ENCODE measurements at regions not wholly inside any gene's neighbourhood (a gene's known extent, or its start where the extent isn't known, plus 50 kb on each side); places are given as distances from the start of the nearest gene placed in this dataset.

DNA sequence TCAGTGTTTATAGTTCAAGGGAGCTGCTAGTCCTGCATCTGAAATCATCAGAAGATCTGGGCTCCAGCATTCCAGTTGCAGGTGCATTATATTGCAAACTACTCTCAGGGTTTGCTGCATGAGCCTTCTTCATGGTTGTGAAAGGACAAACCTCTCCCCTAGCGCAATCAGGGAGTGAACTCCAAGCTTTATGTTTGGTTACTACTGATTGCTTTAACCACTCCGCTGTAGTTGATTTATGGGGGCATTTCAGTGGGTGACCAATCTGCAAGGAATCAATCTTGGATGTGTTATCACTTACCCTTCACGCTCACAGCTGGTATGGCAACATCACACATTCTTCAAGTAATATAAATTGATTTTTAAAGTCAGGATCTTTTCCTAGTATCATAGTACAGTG, 552.1 kb downstream of the SPOCK3 start:
- Histone ChIP-seq H3K4me1 (ENCODE audit: insufficient read depth, low read length) (no peaks in the 10 kb centered on the region), H4K20me1 (ENCODE audit: insufficient read depth, low read length) (no peaks in the 10 kb centered on the region), H3K4me3 (replicated peaks in 1 of 3; ENCODE audit: insufficient read depth in 1 of 3, low read depth in 2 of 3, low read length in 3 of 3) (no peak overlapping the region), H3K27ac (ENCODE audit: extremely low read length, insufficient read depth, low read length) (no peak overlapping the region), H3K9me3 (ENCODE audit: low read length) (no peaks in the 10 kb centered on the region), H3K36me3 (replicated peaks in 1 of 2; ENCODE audit: control insufficient read depth in 1 of 2, insufficient read depth in 2 of 2, low read length in 2 of 2) (no peaks in the 10 kb centered on the region), H3K9ac (ENCODE audit: insufficient read depth, low read depth, low read length) (no peak overlapping the region), H2AFZ (ENCODE audit: low read length) (no peak overlapping the region), H3K4me2 (ENCODE audit: low read depth, low read length) (no peak overlapping the region), H3K27me3 (ENCODE audit: control insufficient read depth in 1 of 2, insufficient read depth in 2 of 2, low read length in 2 of 2) (no peaks in the 10 kb centered on the region), H3K79me2 (ENCODE audit: insufficient read depth, low read length) (no peaks in the 10 kb centered on the region)
- ChIA-PET POLR2A (no interaction called here), CTCF (ENCODE audit: low intra/inter-chr PET ratio, low total read pairs) (no interaction called here)
- BruUV-seq (replicated peaks), result no TSS peak
- whole genome bisulfite sequencing (ENCODE audit: low lambda C conversion rate), result 6% methylated on average over 3 of the region's 3 CpGs
- TF ChIP-seq NFRKB (IDR thresholded peaks at IDR 0.05) (no peak), ZNF44 (CRISPR knock-in tag; IDR thresholded peaks at IDR 0.05) (no peak)
- no peak for FAIRE-seq
- in situ Hi-C loops (cut with HindIII; ENCODE audit: extremely low pct_ligation_motif_present, low pct_unique_long_range_greater_than_20kb), result no loop called here
- intact Hi-C loops (cut with micrococcal nuclease; ENCODE audit: unreplicated experiment), result no loop called here
- no peak for DNase-seq (ENCODE audit: low spot score)
- ATAC-seq, result no peak

Small RNA genes in the stretch of these regions (small RNA-seq; reads per million reads assigned to genes)
- 0 reads per million in 3 experiments for gene RF00019 (ENCODE audit: insufficient read depth in 2 of 3, insufficient read length in 3 of 3, low read depth in 2 of 3, low replicate concordance in 1 of 3)
